ENCODE measurements at regions not wholly inside any gene's neighbourhood (a gene's known extent, or its start where the extent isn't known, plus 50 kb on each side); places are given as distances from the start of the nearest gene placed in this dataset.

DNA sequence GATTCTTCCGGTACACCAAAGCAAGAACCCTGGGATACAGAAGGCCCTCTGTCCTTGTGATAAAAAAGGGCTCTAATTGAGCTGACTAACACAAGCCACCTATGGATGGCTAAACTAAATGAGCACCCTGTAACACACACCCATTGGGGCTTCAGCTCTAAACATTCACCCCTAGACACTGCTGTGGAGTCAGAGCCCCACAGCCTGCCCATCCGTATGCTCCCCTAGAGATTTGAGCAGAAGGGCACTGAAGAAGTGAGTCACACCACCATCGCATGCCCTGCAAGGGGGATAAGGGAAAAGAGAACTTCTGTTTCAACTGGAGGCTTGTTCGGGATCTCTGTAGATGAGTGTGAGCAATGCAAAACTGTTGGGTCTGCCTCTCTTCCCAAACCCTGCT, 545.2 kb downstream of the KCTD8 start:
- Histone ChIP-seq H3K4me3 (ENCODE audit: low read length) (no peak overlapping the region), H3K9ac (ENCODE audit: low read depth, low read length) (no peak overlapping the region), H3K4me1 (ENCODE audit: insufficient read depth, low read length) (no peaks in the 10 kb centered on the region), H3K36me3 (ENCODE audit: insufficient read depth, low read depth, low read length) (no peaks in the 10 kb centered on the region), H3K9me3 (ENCODE audit: insufficient read depth, low read depth, low read length) (no peaks in the 10 kb centered on the region), H3K27ac (ENCODE audit: low read length) (no peak overlapping the region), H3K27me3 (ENCODE audit: insufficient read depth, low read length) (no peaks in the 10 kb centered on the region)

- no peak overlapping the region for H3K9ac ChIP-seq (ENCODE audit: low read depth, low read length)
- H3K4me3 ChIP-seq (ENCODE audit: low read length) = no peak overlapping the region
These were observed 530.2 kb downstream of the KCTD8 start for GRCh38 chr4:43918377-43918776.

GRCh38 chr4:43932448-43932847, 516.2 kb downstream of the KCTD8 start:
- Histone ChIP-seq H3K27me3 (ENCODE audit: insufficient read depth, low read length) (no peaks in the 10 kb centered on the region), H3K9ac (ENCODE audit: low read depth, low read length) (no peak overlapping the region), H3K27ac (ENCODE audit: low read length) (no peak overlapping the region), H3K9me3 (ENCODE audit: insufficient read depth, low read depth, low read length) (no peaks in the 10 kb centered on the region), H3K4me3 (ENCODE audit: low read length) (no peak overlapping the region), H3K36me3 (ENCODE audit: insufficient read depth, low read depth, low read length) (no peaks in the 10 kb centered on the region), H3K4me1 (ENCODE audit: insufficient read depth, low read length) (peaks cover 4% of the 10 kb centered on the region; the same call in 1 of the 2 replicates)

More at GRCh38 chr4:43918377-43918776, 530.2 kb downstream of the KCTD8 start:
- Histone ChIP-seq H3K9me3 (ENCODE audit: insufficient read depth, low read depth, low read length) (no peaks in the 10 kb centered on the region), H3K27ac (ENCODE audit: low read length) (no peak overlapping the region), H3K36me3 (ENCODE audit: insufficient read depth, low read depth, low read length) (no peaks in the 10 kb centered on the region), H3K4me1 (ENCODE audit: insufficient read depth, low read length) (no peaks in the 10 kb centered on the region), H3K27me3 (ENCODE audit: insufficient read depth, low read length) (no peaks in the 10 kb centered on the region)

DNA sequence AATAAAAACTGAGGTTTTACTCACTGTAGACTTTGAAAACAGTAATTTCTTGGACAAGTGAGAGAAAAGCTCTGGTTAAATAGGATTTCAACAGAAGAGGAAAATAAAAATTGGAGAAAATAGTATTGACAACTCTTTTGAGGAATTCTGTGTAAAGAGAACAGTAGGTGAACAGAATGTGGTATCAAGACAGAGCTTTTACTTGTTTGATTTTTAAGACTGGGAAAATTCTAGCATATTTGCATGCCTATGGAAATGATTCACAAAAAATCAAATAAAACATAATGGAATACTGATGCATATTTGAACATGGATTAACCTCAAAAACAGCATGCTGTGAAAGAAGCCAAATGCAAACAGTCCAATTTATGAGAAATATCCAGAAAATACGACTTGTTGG, 504.6 kb downstream of the KCTD8 start:
- H3K4me1 ChIP-seq (ENCODE audit: insufficient read depth, low read length) = no peaks in the 10 kb centered on the region

GRCh38 chr4:43959976-43960375, 488.6 kb downstream of the KCTD8 start:
- H3K9me3 ChIP-seq (ENCODE audit: insufficient read depth, low read depth, low read length) = no peaks in the 10 kb centered on the region
- H3K36me3 ChIP-seq (ENCODE audit: insufficient read depth, low read depth, low read length) = no peaks in the 10 kb centered on the region
- no peaks in the 10 kb centered on the region for H3K27me3 ChIP-seq (ENCODE audit: insufficient read depth, low read length)
- no peaks in the 10 kb centered on the region for H3K4me1 ChIP-seq (ENCODE audit: insufficient read depth, low read length)
- H3K9ac ChIP-seq (ENCODE audit: low read depth, low read length) = no peak overlapping the region
- no peak overlapping the region for H3K27ac ChIP-seq (ENCODE audit: low read length)
- H3K4me3 ChIP-seq (ENCODE audit: low read length) = no peak overlapping the region

More for the DNA sequence above, 504.6 kb downstream of the KCTD8 start:
- Histone ChIP-seq H3K36me3 (ENCODE audit: insufficient read depth, low read depth, low read length) (no peaks in the 10 kb centered on the region), H3K27me3 (ENCODE audit: insufficient read depth, low read length) (no peaks in the 10 kb centered on the region), H3K4me3 (ENCODE audit: low read length) (no peak overlapping the region), H3K27ac (ENCODE audit: low read length) (no peak overlapping the region), H3K9me3 (ENCODE audit: insufficient read depth, low read depth, low read length) (no peaks in the 10 kb centered on the region), H3K9ac (ENCODE audit: low read depth, low read length) (no peak overlapping the region)

DNA sequence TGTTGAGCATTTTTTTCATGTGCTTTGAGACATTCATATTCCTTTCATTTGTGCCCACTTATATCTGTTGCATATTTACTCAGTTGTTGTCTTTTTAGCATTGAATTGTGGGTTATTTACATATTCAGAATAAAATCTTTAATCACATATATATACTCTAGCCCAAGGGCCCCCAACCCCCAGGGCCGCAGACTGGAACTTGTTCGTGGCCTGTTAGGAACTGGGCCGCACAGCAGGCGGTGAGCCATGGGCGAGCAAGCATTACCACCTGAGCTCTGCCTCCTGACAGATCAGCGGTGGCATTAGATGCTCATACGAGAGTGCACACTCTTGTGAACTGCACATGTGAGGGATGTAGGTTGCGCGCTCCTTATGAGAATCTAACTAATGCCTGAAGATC, 480.6 kb downstream of the KCTD8 start:
- Histone ChIP-seq H3K9ac (ENCODE audit: low read depth, low read length) (no peak overlapping the region), H3K36me3 (ENCODE audit: insufficient read depth, low read depth, low read length) (no peaks in the 10 kb centered on the region), H3K27me3 (ENCODE audit: insufficient read depth, low read length) (no peaks in the 10 kb centered on the region), H3K9me3 (ENCODE audit: insufficient read depth, low read depth, low read length) (no peaks in the 10 kb centered on the region), H3K4me3 (ENCODE audit: low read length) (no peak overlapping the region), H3K4me1 (ENCODE audit: insufficient read depth, low read length) (no peaks in the 10 kb centered on the region), H3K27ac (ENCODE audit: low read length) (no peak overlapping the region)

GRCh38 chr4:43983610-43984009, 465.0 kb downstream of the KCTD8 start:
- Histone ChIP-seq H3K9me3 (ENCODE audit: insufficient read depth, low read depth, low read length) (no peaks in the 10 kb centered on the region), H3K27ac (ENCODE audit: low read length) (no peak overlapping the region), H3K36me3 (ENCODE audit: insufficient read depth, low read depth, low read length) (no peaks in the 10 kb centered on the region), H3K4me3 (ENCODE audit: low read length) (no peak overlapping the region), H3K9ac (ENCODE audit: low read depth, low read length) (no peak overlapping the region), H3K27me3 (ENCODE audit: insufficient read depth, low read length) (no peaks in the 10 kb centered on the region), H3K4me1 (ENCODE audit: insufficient read depth, low read length) (no peaks in the 10 kb centered on the region)

DNA sequence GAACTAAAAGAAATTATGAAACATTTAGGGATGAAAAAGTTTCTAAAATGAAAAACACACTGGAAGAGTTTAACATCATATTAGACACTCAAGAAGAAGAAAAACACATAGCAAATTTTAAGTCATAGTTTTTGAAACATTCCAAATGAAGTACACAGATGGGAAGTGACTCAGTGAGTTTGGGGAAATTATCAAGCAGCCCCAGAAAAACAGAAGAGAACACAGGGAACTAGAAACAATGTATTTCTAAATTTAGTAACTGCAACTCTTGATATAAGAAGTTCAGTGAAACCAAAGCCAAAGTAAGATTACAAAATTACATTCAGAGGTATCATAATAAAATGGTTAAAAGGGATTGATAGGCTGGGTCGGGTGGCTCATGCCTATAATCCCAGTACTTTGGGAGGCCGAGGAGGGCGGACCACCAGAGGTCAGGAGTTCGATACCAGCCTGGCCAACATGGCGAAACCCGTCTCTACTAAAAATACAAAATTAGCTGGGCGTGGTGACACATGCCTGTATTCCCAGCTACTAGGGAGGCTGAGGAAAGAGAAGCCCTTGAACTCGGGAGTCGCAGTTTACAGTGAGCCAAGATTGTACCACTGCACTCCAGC, 461.2 kb downstream of the KCTD8 start:
- no peak overlapping the region for H3K27ac ChIP-seq (ENCODE audit: low read length)
- no peak overlapping the region for H3K4me3 ChIP-seq (ENCODE audit: low read length)
- peaks cover 12% of the 10 kb centered on the region; the same call in 1 of the 2 replicates for H3K4me1 ChIP-seq (ENCODE audit: insufficient read depth, low read length)
- H3K27me3 ChIP-seq (ENCODE audit: insufficient read depth, low read length) = no peaks in the 10 kb centered on the region
- H3K9ac ChIP-seq (ENCODE audit: low read depth, low read length) = no peak overlapping the region
- H3K9me3 ChIP-seq (ENCODE audit: insufficient read depth, low read depth, low read length) = no peaks in the 10 kb centered on the region
- no peaks in the 10 kb centered on the region for H3K36me3 ChIP-seq (ENCODE audit: insufficient read depth, low read depth, low read length)

DNA sequence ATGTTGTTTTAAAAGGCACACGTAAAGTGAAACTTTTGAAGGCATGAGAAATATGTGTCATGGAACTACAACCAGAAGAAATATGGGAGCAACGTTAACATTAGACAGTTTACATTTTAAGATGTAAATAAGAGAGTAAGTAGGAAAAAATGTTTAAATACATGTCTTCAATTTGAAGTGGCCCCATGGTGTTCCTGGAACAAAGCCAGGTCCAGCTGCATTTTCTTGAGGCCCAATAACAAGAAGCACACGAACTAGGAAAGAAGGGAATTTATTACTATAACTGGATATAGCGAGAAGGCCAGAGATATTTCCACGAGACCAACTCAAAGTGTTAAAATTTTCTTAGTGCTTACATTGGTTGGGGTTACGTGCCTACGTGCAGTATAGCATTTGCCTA, 458.1 kb downstream of the KCTD8 start:
- Histone ChIP-seq H3K4me1 (ENCODE audit: insufficient read depth, low read length) (peaks cover 15% of the 10 kb centered on the region; the same call in 1 of the 2 replicates), H3K9ac (ENCODE audit: low read depth, low read length) (no peak overlapping the region), H3K36me3 (ENCODE audit: insufficient read depth, low read depth, low read length) (no peaks in the 10 kb centered on the region), H3K27me3 (ENCODE audit: insufficient read depth, low read length) (no peaks in the 10 kb centered on the region), H3K27ac (ENCODE audit: low read length) (no peak overlapping the region), H3K9me3 (ENCODE audit: insufficient read depth, low read depth, low read length) (no peaks in the 10 kb centered on the region), H3K4me3 (ENCODE audit: low read length) (no peak overlapping the region)

GRCh38 chr4:43990963-43991362, 457.6 kb downstream of the KCTD8 start:
- Histone ChIP-seq H3K36me3 (ENCODE audit: insufficient read depth, low read depth, low read length) (no peaks in the 10 kb centered on the region), H3K27ac (ENCODE audit: low read length) (no peak overlapping the region), H3K4me3 (ENCODE audit: low read length) (no peak overlapping the region), H3K4me1 (ENCODE audit: insufficient read depth, low read length) (peaks cover 15% of the 10 kb centered on the region; the same call in 1 of the 2 replicates), H3K9ac (ENCODE audit: low read depth, low read length) (no peak overlapping the region), H3K9me3 (ENCODE audit: insufficient read depth, low read depth, low read length) (no peaks in the 10 kb centered on the region), H3K27me3 (ENCODE audit: insufficient read depth, low read length) (no peaks in the 10 kb centered on the region)

DNA sequence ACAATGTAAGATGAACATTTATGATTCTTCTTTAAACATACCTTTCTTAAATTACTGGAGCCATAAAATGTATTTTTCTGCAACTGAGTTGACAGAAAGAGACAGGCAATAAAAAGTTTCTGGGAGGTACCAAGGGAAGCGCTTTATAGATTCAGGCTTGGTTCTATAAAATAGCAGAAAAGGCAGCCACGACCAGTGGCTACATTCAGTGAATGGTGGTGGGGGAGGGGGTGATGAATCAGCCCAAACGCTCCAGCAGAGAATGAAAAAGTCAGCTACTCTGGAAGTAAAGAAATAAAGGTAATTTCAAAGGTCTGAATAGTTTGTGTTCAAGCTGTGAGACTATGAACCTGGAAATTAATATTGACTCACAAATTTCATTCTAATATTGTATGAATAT, 456.1 kb downstream of the KCTD8 start:
- Histone ChIP-seq H3K4me1 (ENCODE audit: insufficient read depth, low read length) (peaks cover 15% of the 10 kb centered on the region; the same call in 1 of the 2 replicates), H3K36me3 (ENCODE audit: insufficient read depth, low read depth, low read length) (no peaks in the 10 kb centered on the region), H3K27ac (ENCODE audit: low read length) (no peak overlapping the region), H3K27me3 (ENCODE audit: insufficient read depth, low read length) (no peaks in the 10 kb centered on the region), H3K4me3 (ENCODE audit: low read length) (no peak overlapping the region), H3K9me3 (ENCODE audit: insufficient read depth, low read depth, low read length) (no peaks in the 10 kb centered on the region), H3K9ac (ENCODE audit: low read depth, low read length) (no peak overlapping the region)

GRCh38 chr4:43993196-43993902, 455.3 kb downstream of the KCTD8 start:
- H3K27ac ChIP-seq (ENCODE audit: low read length) = no peak overlapping the region
- H3K36me3 ChIP-seq (ENCODE audit: insufficient read depth, low read depth, low read length) = no peaks in the 10 kb centered on the region
- H3K9me3 ChIP-seq (ENCODE audit: insufficient read depth, low read depth, low read length) = no peaks in the 10 kb centered on the region
- H3K9ac ChIP-seq (ENCODE audit: low read depth, low read length) = no peak overlapping the region
- H3K4me3 ChIP-seq (ENCODE audit: low read length) = no peak overlapping the region
- peaks cover 15% of the 10 kb centered on the region; the same call in 1 of the 2 replicates for H3K4me1 ChIP-seq (ENCODE audit: insufficient read depth, low read length)
- H3K27me3 ChIP-seq (ENCODE audit: insufficient read depth, low read length) = no peaks in the 10 kb centered on the region
